ENCODE measurements at regions not wholly inside any gene's neighbourhood (a gene's known extent, or its start where the extent isn't known, plus 50 kb on each side); places are given as distances from the start of the nearest gene placed in this dataset.

DNA sequence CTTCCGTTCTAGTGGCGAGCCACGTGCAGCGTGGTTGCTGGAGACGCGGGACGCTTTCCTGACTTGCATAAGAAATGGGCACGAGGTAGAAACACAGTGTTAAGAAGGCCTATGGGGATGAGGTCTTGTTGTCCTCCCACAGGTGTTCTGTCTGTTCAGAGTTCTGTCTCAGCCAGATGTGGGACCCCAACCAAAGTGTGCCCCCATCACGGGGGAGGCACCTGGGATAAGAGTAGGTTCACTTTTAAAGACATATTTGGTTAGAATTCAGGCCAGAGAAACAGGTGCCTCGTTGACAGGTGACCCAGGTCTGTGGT is 56.0 kb upstream of the PITRM1 start:
- no peaks in the 10 kb centered on the region for H3K36me3 Mint-ChIP-seq
- Histone ChIP-seq H3F3A (ENCODE audit: low read depth) (no peaks in the 10 kb centered on the region), H4K20me1 (ENCODE audit: low read depth) (no peaks in the 10 kb centered on the region), H2AFZ (replicated peaks) (no peak overlapping the region), H3K4me3 (no peak overlapping the region), H3K27me3 (no peaks in the 10 kb centered on the region), H3K4me1 (no peaks in the 10 kb centered on the region), H3K4me2 (no peak overlapping the region), H3K9me3 (ENCODE audit: low read depth) (no peaks in the 10 kb centered on the region), H3K27ac (no peak overlapping the region), H3K36me3 (no peaks in the 10 kb centered on the region), H3K79me2 (ENCODE audit: low read depth) (no peaks in the 10 kb centered on the region), H3K9ac (no peak overlapping the region)
- TF ChIP-seq, protein P1, sequence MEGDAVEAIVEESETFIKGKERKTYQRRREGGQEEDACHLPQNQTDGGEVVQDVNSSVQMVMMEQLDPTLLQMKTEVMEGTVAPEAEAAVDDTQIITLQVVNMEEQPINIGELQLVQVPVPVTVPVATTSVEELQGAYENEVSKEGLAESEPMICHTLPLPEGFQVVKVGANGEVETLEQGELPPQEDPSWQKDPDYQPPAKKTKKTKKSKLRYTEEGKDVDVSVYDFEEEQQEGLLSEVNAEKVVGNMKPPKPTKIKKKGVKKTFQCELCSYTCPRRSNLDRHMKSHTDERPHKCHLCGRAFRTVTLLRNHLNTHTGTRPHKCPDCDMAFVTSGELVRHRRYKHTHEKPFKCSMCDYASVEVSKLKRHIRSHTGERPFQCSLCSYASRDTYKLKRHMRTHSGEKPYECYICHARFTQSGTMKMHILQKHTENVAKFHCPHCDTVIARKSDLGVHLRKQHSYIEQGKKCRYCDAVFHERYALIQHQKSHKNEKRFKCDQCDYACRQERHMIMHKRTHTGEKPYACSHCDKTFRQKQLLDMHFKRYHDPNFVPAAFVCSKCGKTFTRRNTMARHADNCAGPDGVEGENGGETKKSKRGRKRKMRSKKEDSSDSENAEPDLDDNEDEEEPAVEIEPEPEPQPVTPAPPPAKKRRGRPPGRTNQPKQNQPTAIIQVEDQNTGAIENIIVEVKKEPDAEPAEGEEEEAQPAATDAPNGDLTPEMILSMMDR (IDR thresholded peaks at IDR 0.05), result no peak
- TF ChIP-seq EZH2phosphoT487 (IDR thresholded peaks at IDR 0.05) (no peak), EZH2 (IDR thresholded peaks at IDR 0.05) (no peak)
- H3K4me3 Mint-ChIP-seq, result no peak overlapping the region
- no peak for DNase-seq (ENCODE audit: low spot score)
- no peak overlapping the region for H3K27ac Mint-ChIP-seq
- H3K4me1 Mint-ChIP-seq, result no peaks in the 10 kb centered on the region
- peaks cover 3% of the 10 kb centered on the region for H3K9me3 Mint-ChIP-seq
- H3K27me3 Mint-ChIP-seq (ENCODE audit: insufficient read depth, low read depth), result peaks cover 6% of the 10 kb centered on the region

DNA sequence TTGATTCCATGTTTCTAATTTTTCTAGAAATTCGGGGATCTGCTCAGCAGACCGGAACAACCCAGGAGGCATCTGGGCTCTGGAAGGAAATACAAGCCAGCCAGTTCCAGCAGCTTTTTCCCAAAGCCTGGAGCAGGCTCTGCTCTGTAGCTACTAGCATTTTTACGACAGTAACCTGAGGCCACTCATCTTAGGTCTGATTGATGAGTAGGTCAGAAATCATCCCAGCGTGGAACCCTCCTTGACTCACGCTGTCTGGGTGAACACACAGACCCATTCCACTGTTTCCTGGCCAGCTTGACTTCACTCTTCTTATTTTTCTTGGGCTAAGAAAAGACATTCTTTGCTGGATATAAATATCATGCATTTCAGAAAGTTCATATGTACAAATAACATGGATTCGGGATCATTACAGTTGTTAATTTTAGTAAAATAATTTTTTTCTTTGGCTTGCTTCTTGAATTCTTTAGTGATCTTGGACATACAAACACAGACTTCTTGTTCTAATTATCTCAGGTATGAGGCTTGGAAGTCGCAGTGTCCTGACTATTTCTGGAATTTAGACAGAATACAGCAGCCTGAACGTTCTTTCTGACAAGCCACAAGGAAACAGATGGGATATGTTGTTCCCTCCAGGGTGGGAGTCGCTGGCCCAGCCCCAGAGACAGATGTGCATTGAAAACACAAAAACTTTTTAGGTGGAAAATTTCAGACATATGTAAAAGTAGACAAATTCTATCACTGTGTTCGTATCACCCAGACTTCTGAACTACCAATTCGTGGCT is 54.6 kb upstream of the PITRM1 start:
- H3F3A ChIP-seq (ENCODE audit: low read depth), result no peaks in the 10 kb centered on the region
- no peak overlapping the region for H3K27ac Mint-ChIP-seq
- DNase-seq (ENCODE audit: low spot score), result no peak
- H3K4me1 Mint-ChIP-seq, result no peaks in the 10 kb centered on the region
- H3K9me3 ChIP-seq (ENCODE audit: low read depth), result no peaks in the 10 kb centered on the region
- H3K27ac ChIP-seq, result no peak overlapping the region
- no peak overlapping the region for H3K4me2 ChIP-seq
- H3K36me3 ChIP-seq, result no peaks in the 10 kb centered on the region
- no peak overlapping the region for H3K9ac ChIP-seq
- H2AFZ ChIP-seq (replicated peaks), result no peak overlapping the region
- TF ChIP-seq EZH2 (IDR thresholded peaks at IDR 0.05) (no peak), EZH2phosphoT487 (IDR thresholded peaks at IDR 0.05) (no peak)
- no peaks in the 10 kb centered on the region for H3K79me2 ChIP-seq (ENCODE audit: low read depth)
- H3K27me3 ChIP-seq, result no peaks in the 10 kb centered on the region
- H3K9me3 Mint-ChIP-seq, result peaks cover 3% of the 10 kb centered on the region
- no peaks in the 10 kb centered on the region for H4K20me1 ChIP-seq (ENCODE audit: low read depth)
- no peaks in the 10 kb centered on the region for H3K4me1 ChIP-seq
- no peaks in the 10 kb centered on the region for H3K36me3 Mint-ChIP-seq
- peaks cover 6% of the 10 kb centered on the region for H3K27me3 Mint-ChIP-seq (ENCODE audit: insufficient read depth, low read depth)
- no peak overlapping the region for H3K4me3 Mint-ChIP-seq
- no peak overlapping the region for H3K4me3 ChIP-seq

DNA sequence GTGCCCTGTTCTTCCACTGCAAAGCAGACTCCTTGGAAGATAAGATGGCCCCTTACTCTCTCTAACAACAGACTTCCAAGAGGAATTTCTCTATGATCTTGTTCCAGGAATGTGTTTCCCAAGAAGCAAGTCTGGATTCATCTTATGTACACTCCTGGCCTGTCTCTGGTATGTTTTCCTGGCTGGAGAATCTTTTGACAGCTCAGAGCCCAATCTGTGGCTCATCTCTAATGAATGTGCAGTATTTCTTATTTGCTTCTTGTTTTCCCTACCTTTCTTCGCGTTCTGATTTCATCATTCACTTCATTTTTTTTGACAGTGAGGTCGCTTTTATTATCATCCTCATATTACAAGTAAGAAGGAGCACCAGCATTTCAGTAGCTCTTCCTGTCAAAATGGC is 53.0 kb upstream of the PITRM1 start:
- no peak overlapping the region for H3K27ac ChIP-seq

DNA sequence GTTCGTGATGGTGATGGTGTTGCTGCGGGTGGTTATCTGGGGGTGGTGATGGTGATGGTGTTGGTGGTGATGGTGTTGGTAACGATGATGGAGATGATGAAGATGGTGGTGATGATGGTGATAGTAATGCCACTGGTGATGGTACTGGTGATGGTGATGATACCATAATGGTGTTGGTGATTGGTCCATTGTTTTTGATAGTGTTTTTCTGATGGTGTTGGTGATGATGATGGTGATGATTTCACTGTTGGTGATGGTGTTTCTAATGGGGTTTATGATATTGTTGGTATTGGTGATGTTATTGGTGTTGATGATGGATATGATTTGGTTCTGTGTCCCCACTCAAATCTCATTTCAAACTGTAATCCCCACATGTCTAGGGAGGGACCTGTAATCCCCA is 51.7 kb upstream of the PITRM1 start:
- H3K9me3 Mint-ChIP-seq, result peaks cover 3% of the 10 kb centered on the region
- Histone ChIP-seq H3K4me2 (no peak overlapping the region), H2AFZ (replicated peaks) (no peak overlapping the region), H3K9ac (no peak overlapping the region), H4K20me1 (ENCODE audit: low read depth) (no peaks in the 10 kb centered on the region), H3F3A (ENCODE audit: low read depth) (no peaks in the 10 kb centered on the region), H3K27ac (no peak overlapping the region), H3K36me3 (no peaks in the 10 kb centered on the region), H3K4me1 (no peaks in the 10 kb centered on the region), H3K27me3 (no peaks in the 10 kb centered on the region), H3K79me2 (ENCODE audit: low read depth) (no peaks in the 10 kb centered on the region), H3K4me3 (no peak overlapping the region), H3K9me3 (ENCODE audit: low read depth) (no peaks in the 10 kb centered on the region)
- no peak overlapping the region for H3K4me3 Mint-ChIP-seq
- H3K4me1 Mint-ChIP-seq, result no peaks in the 10 kb centered on the region
- H3K36me3 Mint-ChIP-seq, result no peaks in the 10 kb centered on the region
- TF ChIP-seq EZH2 (IDR thresholded peaks at IDR 0.05) (no peak), EZH2phosphoT487 (IDR thresholded peaks at IDR 0.05) (no peak)
- TF ChIP-seq, protein P1 (IDR thresholded peaks at IDR 0.05), result no peak
- H3K27ac Mint-ChIP-seq, result no peak overlapping the region
- DNase-seq (ENCODE audit: low spot score), result no peak
- H3K27me3 Mint-ChIP-seq (ENCODE audit: insufficient read depth, low read depth), result peaks cover 5% of the 10 kb centered on the region

More for the DNA sequence above, 53.0 kb upstream of the PITRM1 start:
- DNase-seq (ENCODE audit: low spot score), result no peak
- Mint-ChIP-seq H3K4me1 (no peaks in the 10 kb centered on the region), H3K9me3 (peaks cover 2% of the 10 kb centered on the region), H3K4me3 (no peak overlapping the region), H3K27ac (no peak overlapping the region), H3K36me3 (no peaks in the 10 kb centered on the region), H3K27me3 (ENCODE audit: insufficient read depth, low read depth) (peaks cover 4% of the 10 kb centered on the region)
- no peaks in the 10 kb centered on the region for H3K4me1 ChIP-seq
- no peaks in the 10 kb centered on the region for H3K27me3 ChIP-seq
- H3K9me3 ChIP-seq (ENCODE audit: low read depth), result no peaks in the 10 kb centered on the region
- no peaks in the 10 kb centered on the region for H3K79me2 ChIP-seq (ENCODE audit: low read depth)
- no peak overlapping the region for H3K4me2 ChIP-seq
- no peak overlapping the region for H3K9ac ChIP-seq
- no peak overlapping the region for H2AFZ ChIP-seq (replicated peaks)
- no peak for TF ChIP-seq EZH2 (IDR thresholded peaks at IDR 0.05)
- H3F3A ChIP-seq (ENCODE audit: low read depth), result no peaks in the 10 kb centered on the region
- no peaks in the 10 kb centered on the region for H3K36me3 ChIP-seq
- H3K4me3 ChIP-seq, result no peak overlapping the region
- H4K20me1 ChIP-seq (ENCODE audit: low read depth), result no peaks in the 10 kb centered on the region

Data from neural progenitor cell (in vitro differentiated cells).